HL-60 (cell line): ENCODE measurements at regions not wholly inside any gene's neighbourhood (a gene's known extent, or its start where the extent isn't known, plus 50 kb on each side); places are given as distances from the start of the nearest gene placed in this dataset.

ENCODE experiments used
- DNase-seq, 2 experiments: peaks; one replicate each; pipeline ENCODE4 v3.0.0-alpha.2; 2010 to 2020; ENCODE audit warnings: low read depth in 1 of 2, low spot score in 1 of 2
- H3K27ac ChIP-seq: fragments of 250-450 bp; sonication (Bioruptor Pico); replicated peaks from 2 replicates; pipeline ENCODE4 v1.5.1; 2020; ENCODE audit warnings: mild to moderate bottlenecking, moderate library complexity
- H3K27me3 ChIP-seq: fragments of 250-450 bp; sonication (Bioruptor Pico); 2 replicates; pipeline ENCODE4 v1.5.1; 2021; ENCODE audit warnings: mild to moderate bottlenecking, moderate library complexity; ENCODE audit not compliant: insufficient read depth, poor library complexity, severe bottlenecking
- H3K4me3 ChIP-seq: replicated peaks from 2 replicates; pipeline ENCODE4 v1.5.1; 2011; ENCODE audit warnings: mild to moderate bottlenecking, control low read depth, low read length; ENCODE audit not compliant: insufficient read depth
- GABPA ChIP-seq: IDR thresholded peaks from 2 replicates; pipeline ENCODE4 v1.6.1; 2012; ENCODE audit warnings: low read depth
- POLR2AphosphoS5 ChIP-seq: IDR thresholded peaks from 2 replicates; pipeline ENCODE4 v1.6.1; 2012; ENCODE audit warnings: low read depth
- REST ChIP-seq: IDR thresholded peaks from 2 replicates; pipeline ENCODE4 v1.6.1; 2012; ENCODE audit warnings: low read depth; ENCODE audit not compliant: insufficient replicate concordance
- SPI1 ChIP-seq: IDR thresholded peaks from 2 replicates; pipeline ENCODE4 v1.6.1; 2012; ENCODE audit warnings: low read depth, mild to moderate bottlenecking, borderline replicate concordance
- TF ChIP-seq, protein P1 (sequence below): IDR thresholded peaks from one replicate; pipeline ENCODE4 v1.5.1; 2011; ENCODE audit warnings: low read length, control low read depth, inconsistent platforms; ENCODE audit not compliant: insufficient read depth

- H3K27me3 ChIP-seq, result no peaks in the 10 kb centered on the region
- H3K27ac ChIP-seq, result no peak overlapping the region
- TF ChIP-seq REST, result no peak
- TF ChIP-seq SPI1, result no peak
- TF ChIP-seq, protein P1, sequence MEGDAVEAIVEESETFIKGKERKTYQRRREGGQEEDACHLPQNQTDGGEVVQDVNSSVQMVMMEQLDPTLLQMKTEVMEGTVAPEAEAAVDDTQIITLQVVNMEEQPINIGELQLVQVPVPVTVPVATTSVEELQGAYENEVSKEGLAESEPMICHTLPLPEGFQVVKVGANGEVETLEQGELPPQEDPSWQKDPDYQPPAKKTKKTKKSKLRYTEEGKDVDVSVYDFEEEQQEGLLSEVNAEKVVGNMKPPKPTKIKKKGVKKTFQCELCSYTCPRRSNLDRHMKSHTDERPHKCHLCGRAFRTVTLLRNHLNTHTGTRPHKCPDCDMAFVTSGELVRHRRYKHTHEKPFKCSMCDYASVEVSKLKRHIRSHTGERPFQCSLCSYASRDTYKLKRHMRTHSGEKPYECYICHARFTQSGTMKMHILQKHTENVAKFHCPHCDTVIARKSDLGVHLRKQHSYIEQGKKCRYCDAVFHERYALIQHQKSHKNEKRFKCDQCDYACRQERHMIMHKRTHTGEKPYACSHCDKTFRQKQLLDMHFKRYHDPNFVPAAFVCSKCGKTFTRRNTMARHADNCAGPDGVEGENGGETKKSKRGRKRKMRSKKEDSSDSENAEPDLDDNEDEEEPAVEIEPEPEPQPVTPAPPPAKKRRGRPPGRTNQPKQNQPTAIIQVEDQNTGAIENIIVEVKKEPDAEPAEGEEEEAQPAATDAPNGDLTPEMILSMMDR, result no peak
- no peak for TF ChIP-seq GABPA
- TF ChIP-seq POLR2AphosphoS5, result no peak
These were observed 126.4 kb downstream of the LRRC70 start for GRCh38 chr5:62705022-62705421.

GRCh38 chr5:62702126-62702525 is 123.5 kb downstream of the LRRC70 start:
- TF ChIP-seq, protein P1, result no peak
- TF ChIP-seq GABPA (no peak), POLR2AphosphoS5 (no peak), SPI1 (no peak), REST (no peak)
- Histone ChIP-seq H3K27me3 (no peaks in the 10 kb centered on the region), H3K4me3 (no peak overlapping the region), H3K27ac (no peak overlapping the region)
- DNase-seq, result no peak

More at GRCh38 chr5:62705022-62705421, 126.4 kb downstream of the LRRC70 start:
- no peak overlapping the region for H3K4me3 ChIP-seq
- DNase-seq, result no peak

GRCh38 chr5:62701036-62701435 is 122.4 kb downstream of the LRRC70 start:
- no peak for DNase-seq
- TF ChIP-seq SPI1 (no peak), REST (no peak), GABPA (no peak), POLR2AphosphoS5 (no peak)
- TF ChIP-seq, protein P1, result no peak
- Histone ChIP-seq H3K27ac (no peak overlapping the region; the same call in 1 of the 2 replicates), H3K27me3 (no peaks in the 10 kb centered on the region), H3K4me3 (no peak overlapping the region)
